ENCODE measurements at regions not wholly inside any gene's neighbourhood (a gene's known extent, or its start where the extent isn't known, plus 50 kb on each side); places are given as distances from the start of the nearest gene placed in this dataset.

- TF ChIP-seq CTCF (IDR thresholded peaks at IDR 0.05) (no peak), POLR2A (IDR thresholded peaks at IDR 0.05) (no peak), POLR2AphosphoS5 (IDR thresholded peaks at IDR 0.05) (no peak), EP300 (IDR thresholded peaks at IDR 0.05) (no peak)
These were observed 386.7 kb upstream of the MEF2C start for GRCh38 chr5:89269721-89270120.

Measured in stomach (tissue), 4 donors.